Ovary (tissue), 7 donors: ENCODE measurements at regions not wholly inside any gene's neighbourhood (a gene's known extent, or its start where the extent isn't known, plus 50 kb on each side); places are given as distances from the start of the nearest gene placed in this dataset.
"Not testable (repeated sequence)": the region's sequence is repeated elsewhere in the genome, so short reads cannot be mapped to it uniquely, and the experiment has no call there.

Experiments
- DNase-seq, 5 donors: peaks; one replicate each; pipeline ENCODE4 v3.0.0-alpha.2; 2019 to 2020
- H3K27ac ChIP-seq, 2 donors: fragments of 200-600 bp; one replicate each; pipeline versions ENCODE4 v1.5.1 to v1.8.0; 2019 to 2022
- H3K27me3 ChIP-seq: fragments of 200-600 bp; one replicate; pipeline ENCODE4 v1.8.0; 2022
- H3K36me3 ChIP-seq: fragments of 200-600 bp; sonication (generic); one replicate; pipeline ENCODE4 v1.5.1; 2019
- H3K4me1 ChIP-seq: one replicate; pipeline ENCODE4 v1.8.1; 2013; ENCODE audit warnings: mild to moderate bottlenecking, moderate library complexity; ENCODE audit not compliant: insufficient read depth
- H3K4me3 ChIP-seq: fragments of 200-600 bp; sonication (generic); one replicate; pipeline ENCODE4 v1.5.1; 2017
- H3K9me3 ChIP-seq, 2 donors: fragments of 200-600 bp in 1 of 2; sonication (generic) in 1 of 2; one replicate each; pipeline versions ENCODE4 v1.5.1 to v1.8.1; 2013 to 2019; ENCODE audit warnings: mild to moderate bottlenecking in 1 of 2, moderate library complexity in 1 of 2
- CTCF ChIP-seq, 3 donors: fragments of 450-650 bp in 2 of 3; fragments of 200-600 bp in 1 of 3; IDR thresholded peaks; one replicate each; pipeline versions ENCODE4 v1.5.1 to v1.8.0; 2016 to 2022; ENCODE audit warnings: antibody characterized with exemption in 3 of 3, mild to moderate bottlenecking in 1 of 3
- EP300 ChIP-seq: sonication (generic); formaldehyde crosslinking; IDR thresholded peaks from one replicate; pipeline ENCODE4 v1.6.1; 2017; ENCODE audit warnings: antibody characterized with exemption
- POLR2A ChIP-seq: fragments of 450-650 bp; IDR thresholded peaks from one replicate; pipeline ENCODE4 v1.6.1; 2017; ENCODE audit warnings: antibody characterized with exemption, mild to moderate bottlenecking, moderate library complexity
- WGBS, 3 donors: extraction: QIAGEN DNeasy Blood & Tissue Kit in 1 of 3; methylation state at CpG; one replicate each; pipeline versions ENCODE4 v1.1.5 to v1.1.7; 2013 to 2017; 5-methylcytosine and 5-hydroxymethylcytosine counted together
- intact Hi-C, 4 donors: fragments of 100-400 bp; cut with DNase I; formaldehyde crosslinking; loops; one replicate each; pipeline versions ENCODE4 v1.11.0 to v1.15.1; 2022 to 2023
- donor health status: DM: no; HTN: no; CAD: no; lungs with moderate emphysema.
- donor health status: DM: no; HTN: no; CAD: no.
- donor health status: Bipolar disorder and iron deficiency.
- donor health status: DM: no; HTN: no; CAD: no.
- donor health status: DM: yes; HTN: yes; CAD: no.

GRCh38 chr1:203565981-203566380 lies 60.7 kb upstream of the ATP2B4 start:
- intact Hi-C loops: no loop called here
- H3K4me1 ChIP-seq: no peaks in the 10 kb centered on the region
- TF ChIP-seq EP300 (no peak), CTCF (IDR thresholded peaks at IDR 0.05) (no peak), POLR2A (no peak)
- H3K4me3 ChIP-seq: no peak overlapping the region
- no peak overlapping the region for H3K27ac ChIP-seq
- H3K9me3 ChIP-seq: no peaks in the 10 kb centered on the region
- H3K36me3 ChIP-seq: no peaks in the 10 kb centered on the region
- 66 to 76% (median 68%) methylated on average over 4 of the region's 4 CpGs for WGBS, 3 donors
- H3K27me3 ChIP-seq: no peaks in the 10 kb centered on the region
- no peak for DNase-seq

GRCh38 chr1:203566966-203567365 lies 59.7 kb upstream of the ATP2B4 start:
- 90 to 95% (median 93%) methylated on average over 11 of the region's 11 CpGs for WGBS, 3 donors
- H3K36me3 ChIP-seq, H3K27ac ChIP-seq, DNase-seq, H3K4me1 ChIP-seq, H3K4me3 ChIP-seq, H3K27me3 ChIP-seq, H3K9me3 ChIP-seq, intact Hi-C loops: not testable (repeated sequence)

- Histone ChIP-seq H3K27ac (no peak overlapping the region), H3K4me1 (peaks cover 5% of the 10 kb centered on the region), H3K9me3 (no peaks in the 10 kb centered on the region), H3K36me3 (no peaks in the 10 kb centered on the region), H3K4me3 (no peak overlapping the region), H3K27me3 (no peaks in the 10 kb centered on the region)
- intact Hi-C loops: no loop called here
- DNase-seq: no peak
- WGBS, 3 donors: 89 to 92% (median 89%) methylated on average over 5 of the region's 5 CpGs
- TF ChIP-seq CTCF (IDR thresholded peaks at IDR 0.05) (no peak), POLR2A (no peak), EP300 (no peak)
Measured at GRCh38 chr1:203567596-203567995, 59.0 kb upstream of the ATP2B4 start.

GRCh38 chr1:203569490-203570318 lies 56.9 kb upstream of the ATP2B4 start:
- TF ChIP-seq POLR2A: no peak
- TF ChIP-seq CTCF (IDR thresholded peaks at IDR 0.05): no peak
- TF ChIP-seq EP300: no peak
- Histone ChIP-seq H3K4me3 (no peak overlapping the region), H3K4me1 (peaks cover 5% of the 10 kb centered on the region), H3K9me3 (no peaks in the 10 kb centered on the region), H3K36me3 (no peaks in the 10 kb centered on the region), H3K27me3 (no peaks in the 10 kb centered on the region), H3K27ac (no peak overlapping the region)
- intact Hi-C loops: no loop called here
- DNase-seq: no peak
- 76 to 84% (median 83%) methylated on average over 12 of the region's 12 CpGs for WGBS, 3 donors

- Histone ChIP-seq H3K36me3 (no peaks in the 10 kb centered on the region), H3K27me3 (no peaks in the 10 kb centered on the region), H3K9me3 (no peaks in the 10 kb centered on the region), H3K4me1 (peaks cover 5% of the 10 kb centered on the region), H3K27ac (no peak overlapping the region), H3K4me3 (no peak overlapping the region)
- DNase-seq: no peak
- 73 to 84% (median 79%) methylated on average over 3 of the region's 3 CpGs for WGBS, 3 donors
- intact Hi-C loops: no loop called here
- TF ChIP-seq POLR2A (no peak), EP300 (no peak), CTCF (IDR thresholded peaks at IDR 0.05) (no peak)
Measured at GRCh38 chr1:203570805-203571204, 55.8 kb upstream of the ATP2B4 start.
